Progenitor cell of endocrine pancreas (in vitro differentiated cells): ENCODE measurements at regions not wholly inside any gene's neighbourhood (a gene's known extent, or its start where the extent isn't known, plus 50 kb on each side); places are given as distances from the start of the nearest gene placed in this dataset.

ENCODE experiments used
- DNase-seq: peaks from one replicate; pipeline ENCODE4 v3.0.0; 2021; ENCODE audit warnings: low spot score; ENCODE audit not compliant: unreplicated experiment
- H3K27ac Mint-ChIP-seq: 2 replicates; pipeline ENCODE4 v1.8.0; 2021; ENCODE audit warnings: mild to moderate bottlenecking, moderate library complexity, mixed read lengths
- H3K27me3 Mint-ChIP-seq: 2 replicates; pipeline ENCODE4 v1.8.0; 2021; ENCODE audit warnings: mixed read lengths
- H3K36me3 Mint-ChIP-seq: 2 replicates; pipeline ENCODE4 v1.8.0; 2022; ENCODE audit warnings: mixed read lengths; ENCODE audit not compliant: insufficient read depth
- H3K4me1 Mint-ChIP-seq: 2 replicates; pipeline ENCODE4 v1.8.0; 2021; ENCODE audit warnings: low read depth, mixed read lengths
- H3K4me3 Mint-ChIP-seq: 2 replicates; pipeline ENCODE4 v1.8.0; 2021; ENCODE audit warnings: low read depth, mild to moderate bottlenecking, moderate library complexity, mixed read lengths
- H3K9me3 Mint-ChIP-seq: 2 replicates; pipeline ENCODE4 v1.8.0; 2021; ENCODE audit warnings: low read depth, mixed read lengths
- CTCF ChIP-seq: fragments of 200-600 bp; sonication (generic); IDR thresholded peaks from one replicate; pipeline ENCODE4 v1.5.0; 2021; ENCODE audit warnings: antibody characterized with exemption, mild to moderate bottlenecking; ENCODE audit not compliant: unreplicated experiment

GRCh38 chr6:153435787-153436186 is 304.7 kb upstream of the RGS17 start:
- Mint-ChIP-seq H3K4me3 (no peak overlapping the region), H3K27ac (no peak overlapping the region), H3K4me1 (peaks cover 3% of the 10 kb centered on the region), H3K9me3 (no peaks in the 10 kb centered on the region), H3K27me3 (no peaks in the 10 kb centered on the region), H3K36me3 (no peaks in the 10 kb centered on the region)
- no peak for DNase-seq
- TF ChIP-seq CTCF, result no peak

GRCh38 chr6:153425536-153425935 is 294.5 kb upstream of the RGS17 start:
- Mint-ChIP-seq H3K27ac (no peak overlapping the region), H3K9me3 (peaks cover 3% of the 10 kb centered on the region), H3K27me3 (no peaks in the 10 kb centered on the region), H3K36me3 (no peaks in the 10 kb centered on the region), H3K4me3 (no peak overlapping the region), H3K4me1 (no peaks in the 10 kb centered on the region)
- TF ChIP-seq CTCF, result no peak
- DNase-seq, result no peak

GRCh38 chr6:153424719-153425400 is 293.8 kb upstream of the RGS17 start:
- Mint-ChIP-seq H3K4me3 (no peak overlapping the region), H3K27me3 (no peaks in the 10 kb centered on the region), H3K27ac (no peak overlapping the region), H3K4me1 (no peaks in the 10 kb centered on the region), H3K9me3 (peaks cover 3% of the 10 kb centered on the region), H3K36me3 (no peaks in the 10 kb centered on the region)
- DNase-seq, result no peak
- no peak for TF ChIP-seq CTCF

GRCh38 chr6:153412519-153412918 is 281.4 kb upstream of the RGS17 start:
- no peak for DNase-seq
- Mint-ChIP-seq H3K4me3 (no peak overlapping the region), H3K9me3 (peaks cover 16% of the 10 kb centered on the region), H3K4me1 (no peaks in the 10 kb centered on the region), H3K36me3 (no peaks in the 10 kb centered on the region), H3K27me3 (no peaks in the 10 kb centered on the region), H3K27ac (no peak overlapping the region)
- no peak for TF ChIP-seq CTCF

GRCh38 chr6:153411070-153411648 is 280.1 kb upstream of the RGS17 start:
- Mint-ChIP-seq H3K36me3 (no peaks in the 10 kb centered on the region), H3K27ac (no peak overlapping the region), H3K4me1 (no peaks in the 10 kb centered on the region), H3K27me3 (no peaks in the 10 kb centered on the region), H3K4me3 (no peak overlapping the region), H3K9me3 (peaks cover 16% of the 10 kb centered on the region)
- DNase-seq, result no peak
- no peak for TF ChIP-seq CTCF
